ENCODE measurements at regions not wholly inside any gene's neighbourhood (a gene's known extent, or its start where the extent isn't known, plus 50 kb on each side); places are given as distances from the start of the nearest gene placed in this dataset.

- no peak for ATAC-seq
- TF ChIP-seq TCF4 (CRISPR knock-in tag; IDR thresholded peaks at IDR 0.05; ENCODE audit: borderline replicate concordance): no peak
- TF ChIP-seq ZNF565 (CRISPR knock-in tag; conservative IDR thresholded peaks at IDR 0.05; ENCODE audit: low read depth): no peak
- TF ChIP-seq RARB (CRISPR knock-in tag; IDR thresholded peaks at IDR 0.05): no peak
- TF ChIP-seq BACH2 (CRISPR knock-in tag; IDR thresholded peaks at IDR 0.05; ENCODE audit: borderline replicate concordance): no peak
- TF ChIP-seq PPARA (CRISPR knock-in tag; IDR thresholded peaks at IDR 0.05; ENCODE audit: borderline replicate concordance): no peak
- no peak for TF ChIP-seq TSHZ2 (CRISPR knock-in tag; IDR thresholded peaks at IDR 0.05)
- no peak for TF ChIP-seq ZNF8 (CRISPR knock-in tag; IDR thresholded peaks at IDR 0.05)
- no peak for TF ChIP-seq ARNTL (CRISPR knock-in tag; IDR thresholded peaks at IDR 0.05; ENCODE audit: borderline replicate concordance, low read depth)
- no peak for TF ChIP-seq ZFP30 (CRISPR knock-in tag; IDR thresholded peaks at IDR 0.05)
- TF ChIP-seq ZNF70 (CRISPR knock-in tag; IDR thresholded peaks at IDR 0.05): no peak
- no peak for TF ChIP-seq OSR1 (CRISPR knock-in tag; IDR thresholded peaks at IDR 0.05)
These were observed 316.5 kb downstream of the SOX11 start for GRCh38 chr2:6008726-6009125.

GRCh38 chr2:6010163-6010562 is 318.0 kb downstream of the SOX11 start:
- ATAC-seq: no peak
- TF ChIP-seq BACH2 (CRISPR knock-in tag; IDR thresholded peaks at IDR 0.05; ENCODE audit: borderline replicate concordance) (no peak), CSRNP3 (CRISPR knock-in tag; IDR thresholded peaks at IDR 0.05) (no peak), CSDC2 (CRISPR knock-in tag; IDR thresholded peaks at IDR 0.05) (no peak), RARB (CRISPR knock-in tag; IDR thresholded peaks at IDR 0.05) (no peak), ZFP3 (CRISPR knock-in tag; IDR thresholded peaks at IDR 0.05) (no peak), ZC3H10 (CRISPR knock-in tag; IDR thresholded peaks at IDR 0.05) (no peak), TOX (CRISPR knock-in tag; IDR thresholded peaks at IDR 0.05; ENCODE audit: borderline replicate concordance) (no peak), GLIS3 (CRISPR knock-in tag; IDR thresholded peaks at IDR 0.05) (no peak), ISL1 (CRISPR knock-in tag; IDR thresholded peaks at IDR 0.05) (no peak), ESRRG (CRISPR knock-in tag; IDR thresholded peaks at IDR 0.05) (no peak), PATZ1 (CRISPR knock-in tag; IDR thresholded peaks at IDR 0.05; ENCODE audit: borderline replicate concordance) (no peak), ARNTL (CRISPR knock-in tag; IDR thresholded peaks at IDR 0.05; ENCODE audit: borderline replicate concordance, low read depth) (no peak), SNAI2 (CRISPR knock-in tag; IDR thresholded peaks at IDR 0.05) (no peak), POU6F1 (CRISPR knock-in tag; IDR thresholded peaks at IDR 0.05; ENCODE audit: borderline replicate concordance, low read depth) (no peak), ZNF8 (CRISPR knock-in tag; IDR thresholded peaks at IDR 0.05) (no peak)

- no peak; the same call in 2 of the 3 replicates for ATAC-seq
- TF ChIP-seq ZFP3 (CRISPR knock-in tag; IDR thresholded peaks at IDR 0.05) (no peak), TSHZ2 (CRISPR knock-in tag; IDR thresholded peaks at IDR 0.05) (peak; percentile 25; the same call in 1 of the 2 replicates), BACH2 (CRISPR knock-in tag; IDR thresholded peaks at IDR 0.05; ENCODE audit: borderline replicate concordance) (no peak), PPARA (CRISPR knock-in tag; IDR thresholded peaks at IDR 0.05; ENCODE audit: borderline replicate concordance) (no peak), ISL1 (CRISPR knock-in tag; IDR thresholded peaks at IDR 0.05) (no peak), CSDC2 (CRISPR knock-in tag; IDR thresholded peaks at IDR 0.05) (no peak), ZNF70 (CRISPR knock-in tag; IDR thresholded peaks at IDR 0.05) (no peak), ZNF8 (CRISPR knock-in tag; IDR thresholded peaks at IDR 0.05) (no peak), TCF4 (CRISPR knock-in tag; IDR thresholded peaks at IDR 0.05; ENCODE audit: borderline replicate concordance) (0 out of 2 replicates have a peak, but pooled peaks have one; percentile 49), OSR1 (CRISPR knock-in tag; IDR thresholded peaks at IDR 0.05) (no peak), ZC3H10 (CRISPR knock-in tag; IDR thresholded peaks at IDR 0.05) (no peak), PATZ1 (CRISPR knock-in tag; IDR thresholded peaks at IDR 0.05; ENCODE audit: borderline replicate concordance) (no peak), CSRNP3 (CRISPR knock-in tag; IDR thresholded peaks at IDR 0.05) (no peak)
These were observed 319.7 kb downstream of the SOX11 start for GRCh38 chr2:6011921-6012320.

All from SK-N-SH treated with all-trans-retinoic acid at 6 μM for 48 hours (cell line).